ENCODE measurements at regions not wholly inside any gene's neighbourhood (a gene's known extent, or its start where the extent isn't known, plus 50 kb on each side); places are given as distances from the start of the nearest gene placed in this dataset.

- Histone ChIP-seq H3K9me3 (ENCODE audit: control insufficient read depth in 4 of 4, low read length in 3 of 4) (no peaks in the 10 kb centered on the region), H3K4me1 (ENCODE audit: control insufficient read depth in 4 of 4, insufficient read depth in 4 of 4, low read length in 3 of 4) (no peaks in the 10 kb centered on the region), H3K36me3 (ENCODE audit: control insufficient read depth in 4 of 4, insufficient read depth in 3 of 4, low read depth in 1 of 4, low read length in 3 of 4) (no peaks in the 10 kb centered on the region), H3K4me3 (ENCODE audit: low read depth in 1 of 3, low read length in 3 of 3) (no peak overlapping the region), H3K27me3 (ENCODE audit: control insufficient read depth in 4 of 4, insufficient read depth in 4 of 4, low read length in 3 of 4) (peaks cover 0 to 7% (median 0%) of the 10 kb centered on the region in 4 donors), H3K9ac (ENCODE audit: low read depth in 1 of 2, low read length in 2 of 2) (no peak overlapping the region), H3K27ac (ENCODE audit: low read depth in 1 of 2, low read length in 2 of 2) (no peak overlapping the region)
- WGBS = 79% methylated on average over 6 of the region's 6 CpGs
- TF ChIP-seq FOXA1 (IDR thresholded peaks at IDR 0.05) = no peak
- TF ChIP-seq MAX (IDR thresholded peaks at IDR 0.05) = no peak
- TF ChIP-seq GABPA (IDR thresholded peaks at IDR 0.05 in 1 of 2, conservative IDR thresholded peaks at IDR 0.05 in 1 of 2) = no peak
- TF ChIP-seq HNF4G (IDR thresholded peaks at IDR 0.05) = no peak
- no peak for TF ChIP-seq FOXA2 (IDR thresholded peaks at IDR 0.05)
- TF ChIP-seq ATF3 (IDR thresholded peaks at IDR 0.05) = no peak
- TF ChIP-seq CTCF (IDR thresholded peaks at IDR 0.05; ENCODE audit: low read depth, low read length, missing input control) = no peak
- no peak for TF ChIP-seq YY1 (IDR thresholded peaks at IDR 0.05)
- no peak for DNase-seq (ENCODE audit: low spot score)
Measured at GRCh38 chr1:177786176-177786745, 183.6 kb downstream of the SEC16B start.

GRCh38 chr1:177784936-177785335 lies 184.9 kb downstream of the SEC16B start:
- Histone ChIP-seq H3K36me3 (ENCODE audit: control insufficient read depth in 4 of 4, insufficient read depth in 3 of 4, low read depth in 1 of 4, low read length in 3 of 4) (no peaks in the 10 kb centered on the region), H3K27me3 (ENCODE audit: control insufficient read depth in 4 of 4, insufficient read depth in 4 of 4, low read length in 3 of 4) (peaks cover 0 to 7% (median 0%) of the 10 kb centered on the region in 4 donors), H3K4me1 (ENCODE audit: control insufficient read depth in 4 of 4, insufficient read depth in 4 of 4, low read length in 3 of 4) (peaks cover 0 to 1% (median 0%) of the 10 kb centered on the region in 4 donors), H3K9me3 (ENCODE audit: control insufficient read depth in 4 of 4, low read length in 3 of 4) (no peaks in the 10 kb centered on the region), H3K4me3 (ENCODE audit: low read depth in 1 of 3, low read length in 3 of 3) (no peak overlapping the region), H3K27ac (ENCODE audit: low read depth in 1 of 2, low read length in 2 of 2) (no peak overlapping the region), H3K9ac (ENCODE audit: low read depth in 1 of 2, low read length in 2 of 2) (no peak overlapping the region)
- no peak for TF ChIP-seq HNF4A (conservative IDR thresholded peaks at IDR 0.05)
- DNase-seq (ENCODE audit: low spot score) = no peak
- WGBS = 72% methylated on average over 1 of the region's 1 CpG

- H3K27ac ChIP-seq (ENCODE audit: low read depth in 1 of 2, low read length in 2 of 2) = no peak overlapping the region
- no peak for DNase-seq (ENCODE audit: low spot score)
- H3K27me3 ChIP-seq (ENCODE audit: control insufficient read depth in 4 of 4, insufficient read depth in 4 of 4, low read length in 3 of 4) = peaks cover 0 to 7% (median 0%) of the 10 kb centered on the region in 4 donors
- H3K4me3 ChIP-seq (ENCODE audit: low read depth in 1 of 3, low read length in 3 of 3) = no peak overlapping the region
- no peak for TF ChIP-seq FOXA2 (IDR thresholded peaks at IDR 0.05)
- no peak for TF ChIP-seq ZBTB33 (IDR thresholded peaks at IDR 0.05)
- no peak for TF ChIP-seq EGR1 (IDR thresholded peaks at IDR 0.05; ENCODE audit: low read depth in 2 of 2)
- TF ChIP-seq REST (IDR thresholded peaks at IDR 0.05) = no peak
- TF ChIP-seq HNF4A (conservative IDR thresholded peaks at IDR 0.05) = no peak
- no peak for TF ChIP-seq RAD21 (IDR thresholded peaks at IDR 0.05)
- no peak for TF ChIP-seq HNF4G (IDR thresholded peaks at IDR 0.05)
- TF ChIP-seq YY1 (IDR thresholded peaks at IDR 0.05) = no peak
- TF ChIP-seq NR2F2 (IDR thresholded peaks at IDR 0.05) = no peak
- TF ChIP-seq TAF1 (conservative IDR thresholded peaks at IDR 0.05) = no peak
- no peak for TF ChIP-seq CTCF (IDR thresholded peaks at IDR 0.05; ENCODE audit: low read depth, low read length, missing input control)
- TF ChIP-seq RXRA (IDR thresholded peaks at IDR 0.05) = no peak
- peaks cover 0 to 3% (median 0%) of the 10 kb centered on the region in 4 donors for H3K4me1 ChIP-seq (ENCODE audit: control insufficient read depth in 4 of 4, insufficient read depth in 4 of 4, low read length in 3 of 4)
- WGBS = 80% methylated on average over 1 of the region's 1 CpG
- H3K9ac ChIP-seq (ENCODE audit: low read depth in 1 of 2, low read length in 2 of 2) = no peak overlapping the region
- H3K9me3 ChIP-seq (ENCODE audit: control insufficient read depth in 4 of 4, low read length in 3 of 4) = no peaks in the 10 kb centered on the region
- H3K36me3 ChIP-seq (ENCODE audit: control insufficient read depth in 4 of 4, insufficient read depth in 3 of 4, low read depth in 1 of 4, low read length in 3 of 4) = no peaks in the 10 kb centered on the region
Measured at GRCh38 chr1:177784409-177784808, 185.4 kb downstream of the SEC16B start.
